CD4-positive, alpha-beta T cell treated with Interleukin-1 beta for 1 hour (primary cell): ENCODE measurements at regions not wholly inside any gene's neighbourhood (a gene's known extent, or its start where the extent isn't known, plus 50 kb on each side); places are given as distances from the start of the nearest gene placed in this dataset.

Source experiments
- DNase-seq, 2 donors: peaks; one replicate each; pipeline ENCODE4 v3.0.0-alpha.2; 2020 to 2022

- DNase-seq, result no peak
Measured at GRCh38 chr13:26822146-26822545, 61.6 kb upstream of the GPR12 start.

GRCh38 chr13:26821672-26822071, 61.1 kb upstream of the GPR12 start:
- no peak for DNase-seq

DNA sequence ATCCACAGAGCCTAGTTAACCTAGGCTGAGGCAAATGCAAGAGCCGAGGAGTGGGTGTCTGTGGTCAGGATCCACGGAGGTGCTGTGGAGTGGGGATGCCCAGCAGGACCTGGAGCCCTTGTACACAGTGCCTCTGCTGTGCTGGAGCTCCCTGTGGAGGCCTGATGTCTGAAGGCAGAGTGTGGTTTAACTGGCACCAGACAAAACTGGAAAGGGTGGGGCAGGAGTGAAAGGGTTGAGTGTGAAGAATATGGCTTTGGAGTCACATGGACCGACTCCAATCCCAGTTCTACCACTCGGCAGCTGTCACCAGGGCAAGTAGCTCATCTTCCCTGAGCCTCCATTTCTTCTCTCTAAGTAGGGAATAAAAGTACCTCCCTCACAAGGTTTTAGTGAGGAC, 60.3 kb upstream of the GPR12 start:
- no peak for DNase-seq

DNA sequence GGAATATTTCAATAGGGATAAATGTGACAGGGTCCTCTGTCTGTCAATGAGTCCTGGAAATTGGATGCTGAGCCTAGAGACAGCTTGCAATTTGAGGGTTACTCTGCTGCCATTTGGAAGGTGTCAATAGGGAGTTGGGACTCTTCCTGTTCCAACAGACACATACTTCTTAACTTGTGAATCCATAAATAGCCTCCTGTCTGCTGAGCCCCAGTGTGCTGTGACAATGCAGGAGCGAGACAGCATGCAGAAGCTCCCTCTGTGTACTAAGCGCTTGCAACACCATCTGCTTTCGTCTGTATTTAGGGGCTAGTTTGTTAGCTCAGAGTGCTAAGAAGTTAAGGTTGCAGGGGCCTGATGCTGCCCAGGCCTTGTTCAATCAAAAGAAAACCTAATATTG, 58.5 kb upstream of the GPR12 start:
- DNase-seq, result no peak

DNA sequence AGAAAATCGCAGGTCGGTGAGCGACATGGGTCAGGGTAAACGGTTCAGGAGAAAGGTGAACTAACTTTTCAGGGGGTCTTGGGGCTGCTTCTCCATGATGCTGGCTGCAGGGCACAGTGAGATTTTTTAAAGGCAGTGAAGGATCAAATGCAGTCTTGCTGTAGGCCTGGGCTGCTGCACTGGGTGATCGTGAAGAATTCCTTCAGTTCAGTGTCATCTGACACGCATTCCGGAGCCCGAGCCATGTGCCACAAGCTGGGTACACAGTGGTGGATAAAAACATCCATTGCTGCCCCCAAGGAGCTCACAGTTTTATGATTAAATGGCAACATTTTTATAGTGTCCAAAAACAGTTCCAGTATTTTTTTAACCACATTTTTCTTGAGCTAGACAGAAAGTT, 56.3 kb upstream of the GPR12 start:
- DNase-seq, result no peak

- DNase-seq, result no peak
Measured at GRCh38 chr13:26813980-26814348, 53.4 kb upstream of the GPR12 start.

GRCh38 chr13:26813321-26813979, 52.9 kb upstream of the GPR12 start:
- DNase-seq, result no peak

GRCh38 chr13:26811581-26811980, 51.0 kb upstream of the GPR12 start:
- DNase-seq, result no peak
